OCI-LY3 (cell line): ENCODE measurements at regions not wholly inside any gene's neighbourhood (a gene's known extent, or its start where the extent isn't known, plus 50 kb on each side); places are given as distances from the start of the nearest gene placed in this dataset.
"Not testable (repeated sequence)": the region's sequence is repeated elsewhere in the genome, so short reads cannot be mapped to it uniquely, and the experiment has no call there.

Source experiments
- CTCF ChIP-seq: fragments of 200-600, 300-600 bp; sonication (generic); IDR thresholded peaks from 2 replicates; pipeline ENCODE4 v1.5.1; 2014; ENCODE audit warnings: antibody characterized with exemption, low read length, low read depth
- EZH2phosphoT487 ChIP-seq: fragments of 200-600 bp; shearing (Covaris generic); IDR thresholded peaks from 2 replicates; pipeline ENCODE4 v1.6.1; 2018; ENCODE audit warnings: antibody characterized with exemption, mixed run types, low read depth

- not testable (repeated sequence) for TF ChIP-seq CTCF, EZH2phosphoT487
Measured at GRCh38 chr9:94390425-94391098, 62.1 kb upstream of the NUTM2F start.
